ENCODE measurements at regions not wholly inside any gene's neighbourhood (a gene's known extent, or its start where the extent isn't known, plus 50 kb on each side); places are given as distances from the start of the nearest gene placed in this dataset.

- no peak overlapping the region for H3K4me3 ChIP-seq (ENCODE audit: low read depth, low read length)
- TF ChIP-seq CTCF (IDR thresholded peaks at IDR 0.05; ENCODE audit: borderline replicate concordance, insufficient read depth, low read depth, low read length), result no peak
Measured at GRCh38 chr3:6098516-6099157, 762.3 kb upstream of the GRM7 start.

- no peak for TF ChIP-seq CTCF (IDR thresholded peaks at IDR 0.05; ENCODE audit: borderline replicate concordance, insufficient read depth, low read depth, low read length)
- H3K4me3 ChIP-seq (ENCODE audit: low read depth, low read length), result no peak overlapping the region
Measured at GRCh38 chr3:6099458-6100075, 761.3 kb upstream of the GRM7 start.

GRCh38 chr3:6105187-6105586, 755.7 kb upstream of the GRM7 start:
- TF ChIP-seq CTCF (IDR thresholded peaks at IDR 0.05; ENCODE audit: borderline replicate concordance, insufficient read depth, low read depth, low read length), result no peak
- H3K4me3 ChIP-seq (ENCODE audit: low read depth, low read length), result no peak overlapping the region

- TF ChIP-seq CTCF (IDR thresholded peaks at IDR 0.05; ENCODE audit: borderline replicate concordance, insufficient read depth, low read depth, low read length), result no peak
Measured at GRCh38 chr3:6108957-6109356, 752.0 kb upstream of the GRM7 start.

GRCh38 chr3:6110451-6110850, 750.5 kb upstream of the GRM7 start:
- H3K4me3 ChIP-seq (ENCODE audit: low read depth, low read length), result no peak overlapping the region
- TF ChIP-seq CTCF (IDR thresholded peaks at IDR 0.05; ENCODE audit: borderline replicate concordance, insufficient read depth, low read depth, low read length), result no peak

More at GRCh38 chr3:6108957-6109356, 752.0 kb upstream of the GRM7 start:
- H3K4me3 ChIP-seq (ENCODE audit: low read depth, low read length), result no peak overlapping the region

GRCh38 chr3:6112546-6112945, 748.4 kb upstream of the GRM7 start:
- H3K4me3 ChIP-seq (ENCODE audit: low read depth, low read length), result no peak overlapping the region
- no peak for TF ChIP-seq CTCF (IDR thresholded peaks at IDR 0.05; ENCODE audit: borderline replicate concordance, insufficient read depth, low read depth, low read length)

- no peak for TF ChIP-seq CTCF (IDR thresholded peaks at IDR 0.05; ENCODE audit: borderline replicate concordance, insufficient read depth, low read depth, low read length)
- H3K4me3 ChIP-seq (ENCODE audit: low read depth, low read length), result no peak overlapping the region
Measured at GRCh38 chr3:6113338-6113737, 747.6 kb upstream of the GRM7 start.
